OCI-LY7 (cell line): ENCODE measurements at regions not wholly inside any gene's neighbourhood (a gene's known extent, or its start where the extent isn't known, plus 50 kb on each side); places are given as distances from the start of the nearest gene placed in this dataset.

Experiments used
- CTCF ChIP-seq: fragments of 200-600 bp; sonication (generic); conservative IDR thresholded peaks from 2 replicates; pipeline ENCODE4 v1.5.1; 2014; ENCODE audit warnings: mild to moderate bottlenecking, antibody characterized with exemption, low read length, moderate library complexity, mixed read lengths
- EZH2phosphoT487 ChIP-seq: fragments of 200-600 bp; sonication (generic); IDR thresholded peaks from 2 replicates; pipeline ENCODE4 v1.6.1; 2018; ENCODE audit warnings: low read depth, borderline replicate concordance, mild to moderate bottlenecking, mixed run types, antibody characterized with exemption, low read length, moderate library complexity, mixed read lengths

- TF ChIP-seq CTCF = no peak
- TF ChIP-seq EZH2phosphoT487 = no peak
Measured at GRCh38 chr13:64510747-64511146, 2719.4 kb downstream of the PCDH9 start.
